Mesenteric fat pad (tissue), 1 donor: ENCODE measurements at regions not wholly inside any gene's neighbourhood (a gene's known extent, or its start where the extent isn't known, plus 50 kb on each side); places are given as distances from the start of the nearest gene placed in this dataset.
"Not testable (repeated sequence)": the region's sequence is repeated elsewhere in the genome, so short reads cannot be mapped to it uniquely, and the experiment has no call there.

Experiments
- DNase-seq: peaks from one replicate; pipeline ENCODE4 v3.0.0-alpha.2; 2020; ENCODE audit warnings: low spot score
- donor health status: DM: yes; HTN: yes; CAD: no.

- DNase-seq = no peak
These were observed 350.8 kb upstream of the KAZN start for GRCh38 chr1:14247666-14248065.

GRCh38 chr1:14251871-14252270 is 346.6 kb upstream of the KAZN start:
- no peak for DNase-seq

- DNase-seq = no peak
These were observed 344.8 kb upstream of the KAZN start for GRCh38 chr1:14253676-14254075.

GRCh38 chr1:14254251-14254650 is 344.2 kb upstream of the KAZN start:
- no peak for DNase-seq

GRCh38 chr1:14255233-14255632 is 343.3 kb upstream of the KAZN start:
- no peak for DNase-seq

- no peak for DNase-seq
These were observed 342.8 kb upstream of the KAZN start for GRCh38 chr1:14255711-14256110.

- no peak for DNase-seq
These were observed 339.2 kb upstream of the KAZN start for GRCh38 chr1:14259191-14259757.

- DNase-seq = no peak
These were observed 338.0 kb upstream of the KAZN start for GRCh38 chr1:14260480-14260879.

GRCh38 chr1:14261395-14261794 is 337.1 kb upstream of the KAZN start:
- DNase-seq = no peak

GRCh38 chr1:14262637-14263036 is 335.8 kb upstream of the KAZN start:
- no peak for DNase-seq

GRCh38 chr1:14263225-14263624 is 335.3 kb upstream of the KAZN start:
- DNase-seq = no peak

- no peak for DNase-seq
These were observed 334.8 kb upstream of the KAZN start for GRCh38 chr1:14263671-14264070.

GRCh38 chr1:14265495-14265894 is 333.0 kb upstream of the KAZN start:
- DNase-seq = no peak

- no peak for DNase-seq
These were observed 330.5 kb upstream of the KAZN start for GRCh38 chr1:14267991-14268390.

- DNase-seq = no peak
These were observed 327.7 kb upstream of the KAZN start for GRCh38 chr1:14270821-14271220.

- DNase-seq = no peak
These were observed 324.7 kb upstream of the KAZN start for GRCh38 chr1:14273811-14274210.

- not testable (repeated sequence) for DNase-seq
These were observed 318.6 kb upstream of the KAZN start for GRCh38 chr1:14279891-14280290.

- DNase-seq = no peak
These were observed 317.6 kb upstream of the KAZN start for GRCh38 chr1:14280909-14281308.

- DNase-seq = no peak
These were observed 317.1 kb upstream of the KAZN start for GRCh38 chr1:14281412-14281811.

- no peak for DNase-seq
These were observed 315.8 kb upstream of the KAZN start for GRCh38 chr1:14282707-14283106.

- no peak for DNase-seq
These were observed 313.2 kb upstream of the KAZN start for GRCh38 chr1:14285238-14285637.

- not testable (repeated sequence) for DNase-seq
These were observed 307.3 kb upstream of the KAZN start for GRCh38 chr1:14291182-14291581.

- DNase-seq = no peak
These were observed 306.0 kb upstream of the KAZN start for GRCh38 chr1:14292520-14292919.

- no peak for DNase-seq
These were observed 304.5 kb upstream of the KAZN start for GRCh38 chr1:14294006-14294405.
